ENCODE measurements at regions not wholly inside any gene's neighbourhood (a gene's known extent, or its start where the extent isn't known, plus 50 kb on each side); places are given as distances from the start of the nearest gene placed in this dataset.

DNA sequence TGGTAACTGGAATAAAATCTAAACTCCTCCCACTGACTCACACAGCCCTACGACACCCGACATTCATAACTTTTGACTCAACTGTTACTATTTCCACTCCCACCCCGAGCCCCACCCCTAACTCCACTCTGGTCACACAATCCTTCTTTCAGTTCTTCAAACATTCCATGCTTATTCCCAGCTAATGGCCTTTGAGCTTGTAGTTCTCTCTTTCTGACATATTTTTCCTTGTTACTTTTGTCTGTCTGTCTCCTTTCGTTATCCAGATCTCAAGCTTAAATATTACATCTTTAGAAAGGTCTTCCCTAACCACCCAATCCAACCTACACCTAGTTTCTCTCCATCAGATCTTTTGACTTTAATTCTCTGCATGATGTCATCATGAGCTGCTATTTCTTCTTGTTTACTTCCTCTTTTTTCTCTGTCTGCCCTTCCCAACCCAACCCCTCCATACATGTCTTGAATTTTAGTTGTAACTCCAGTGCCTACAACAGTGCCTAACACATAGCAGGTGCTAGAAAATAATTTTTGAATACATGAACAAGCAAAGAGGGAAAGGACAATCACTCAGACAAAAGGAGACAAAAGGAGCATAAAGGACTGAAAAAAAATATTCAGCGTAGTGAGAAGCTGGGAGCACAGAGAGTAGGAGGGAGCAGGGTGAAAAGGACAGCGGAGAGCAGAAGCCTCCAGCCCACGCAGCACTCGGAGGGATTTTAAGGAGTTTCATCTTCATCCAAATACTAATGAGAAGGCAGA, 65.2 kb upstream of the SMIM36 start:
- Histone ChIP-seq H3K4me3 (peak overlapping the region; percentile 38; the same call in 1 of the 2 replicates), H3K27ac (peak overlapping the region; percentile 87), H3K4me2 (peak overlapping the region; percentile 72), H4K20me1 (no peaks in the 10 kb centered on the region), H3K4me1 (peaks cover 18% of the 10 kb centered on the region), H3K9me3 (no peaks in the 10 kb centered on the region; the same call in 1 of the 2 replicates), H3K27me3 (no peaks in the 10 kb centered on the region), H3K36me3 (no peaks in the 10 kb centered on the region), H3K9ac (peak overlapping the region; percentile 63; the same call in 1 of the 2 replicates)
- TF ChIP-seq Cebpa-rat (IDR thresholded peaks at IDR 0.05) = no peak

DNA sequence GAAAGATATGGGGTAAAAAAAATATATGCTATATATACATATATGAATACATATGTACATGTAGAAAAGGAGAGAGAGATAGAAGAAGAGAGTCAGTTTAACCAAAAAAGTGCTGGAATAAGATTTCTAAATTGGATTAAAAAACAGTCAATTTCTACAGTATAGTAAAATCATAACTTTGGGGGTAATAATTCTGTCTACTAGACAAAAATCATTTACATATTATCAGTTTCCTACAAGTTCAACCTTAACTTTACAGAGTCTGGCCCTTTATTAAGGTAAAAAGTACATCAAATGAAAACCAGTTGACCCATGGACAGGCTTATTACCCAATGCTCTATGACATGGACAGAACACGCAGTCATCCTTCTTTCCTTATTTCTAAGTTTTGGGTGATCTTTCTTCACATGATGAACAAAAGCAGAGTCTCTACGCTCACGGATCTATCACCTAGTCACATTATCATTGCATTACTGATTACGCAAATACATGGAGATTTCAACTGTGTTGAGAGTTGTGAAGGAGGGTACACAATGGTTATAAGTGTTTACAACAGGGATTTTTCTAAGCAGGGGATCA, 63.9 kb upstream of the SMIM36 start:
- H3K9me3 ChIP-seq = no peaks in the 10 kb centered on the region; the same call in 1 of the 2 replicates
- H3K4me1 ChIP-seq = peaks cover 18% of the 10 kb centered on the region
- H3K4me3 ChIP-seq = no peak overlapping the region
- no peak overlapping the region for H3K27ac ChIP-seq
- no peaks in the 10 kb centered on the region for H4K20me1 ChIP-seq
- no peaks in the 10 kb centered on the region for H3K36me3 ChIP-seq
- H3K4me2 ChIP-seq = no peak overlapping the region
- no peak overlapping the region for H3K9ac ChIP-seq
- TF ChIP-seq Cebpa-rat (IDR thresholded peaks at IDR 0.05) = no peak
- no peaks in the 10 kb centered on the region for H3K27me3 ChIP-seq

DNA sequence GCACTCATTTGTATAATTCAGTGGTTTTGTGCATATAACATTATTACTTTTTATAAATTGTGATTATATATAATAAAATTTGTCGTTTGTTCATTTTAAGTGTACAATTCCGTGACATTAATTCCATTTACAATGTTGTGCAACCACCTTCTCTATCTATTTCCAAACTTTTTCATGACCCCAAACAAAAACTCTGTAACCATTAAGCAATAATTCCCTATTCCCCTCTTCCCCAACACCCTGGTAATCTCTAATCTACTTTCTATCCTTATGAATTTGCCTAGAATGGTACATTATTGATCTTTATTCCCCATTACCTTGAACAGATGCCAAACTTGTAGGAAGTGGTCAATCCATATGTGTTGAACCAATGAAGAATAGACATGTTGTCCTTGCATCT, 61.3 kb upstream of the SMIM36 start:
- Histone ChIP-seq H3K9ac (no peak overlapping the region), H3K4me2 (no peak overlapping the region)

DNA sequence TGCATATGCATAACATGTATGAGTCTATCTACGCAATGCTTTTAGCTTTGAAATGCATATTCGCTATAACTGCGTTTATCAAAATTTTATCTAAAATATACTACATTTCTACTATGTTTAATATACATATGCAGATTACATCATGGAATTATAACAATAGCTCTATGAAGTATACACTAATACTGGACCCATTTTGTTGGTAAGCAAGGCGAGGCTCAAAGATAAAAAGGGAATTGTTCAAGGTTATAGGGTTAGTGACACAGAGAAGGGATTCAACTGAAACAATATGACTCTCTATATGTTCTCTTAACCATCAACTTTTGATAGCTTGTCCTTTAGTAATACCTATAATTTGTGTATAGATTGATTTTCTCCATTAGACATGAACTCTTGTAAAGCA, 60.9 kb upstream of the SMIM36 start:
- Histone ChIP-seq H3K9ac (no peak overlapping the region), H3K27me3 (no peaks in the 10 kb centered on the region), H4K20me1 (no peaks in the 10 kb centered on the region), H3K4me1 (peaks cover 10% of the 10 kb centered on the region), H3K36me3 (no peaks in the 10 kb centered on the region), H3K9me3 (no peaks in the 10 kb centered on the region), H3K4me2 (no peak overlapping the region), H3K27ac (no peak overlapping the region), H3K4me3 (no peak overlapping the region)
- TF ChIP-seq Cebpa-rat (IDR thresholded peaks at IDR 0.05) = no peak

More for the DNA sequence above, 61.3 kb upstream of the SMIM36 start:
- no peaks in the 10 kb centered on the region for H4K20me1 ChIP-seq
- TF ChIP-seq Cebpa-rat (IDR thresholded peaks at IDR 0.05) = no peak
- no peak overlapping the region for H3K27ac ChIP-seq
- no peaks in the 10 kb centered on the region for H3K9me3 ChIP-seq
- peaks cover 14% of the 10 kb centered on the region for H3K4me1 ChIP-seq
- H3K27me3 ChIP-seq = no peaks in the 10 kb centered on the region
- H3K4me3 ChIP-seq = no peak overlapping the region
- H3K36me3 ChIP-seq = no peaks in the 10 kb centered on the region

DNA sequence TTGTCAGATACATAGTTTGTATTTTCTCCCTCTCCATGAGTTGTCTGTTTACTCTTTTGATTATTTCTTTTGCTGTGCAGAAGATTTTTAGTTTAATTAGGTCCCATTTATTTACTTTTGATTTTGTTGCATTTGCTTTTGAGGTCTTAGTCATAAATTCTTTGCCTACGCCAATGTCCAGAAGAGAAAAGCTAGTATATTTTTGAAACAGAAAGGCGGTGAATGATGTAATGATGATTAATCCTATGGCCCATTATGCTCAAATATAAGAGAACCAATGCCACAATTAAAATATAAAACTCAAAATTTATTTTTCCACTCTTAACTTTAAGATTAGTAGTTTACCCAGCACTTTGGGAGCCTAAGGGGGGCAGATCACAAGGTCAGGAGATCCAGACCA, 59.8 kb upstream of the SMIM36 start:
- Histone ChIP-seq H3K9ac (no peak overlapping the region), H3K4me1 (no peaks in the 10 kb centered on the region), H3K4me2 (no peak overlapping the region), H4K20me1 (no peaks in the 10 kb centered on the region), H3K27me3 (no peaks in the 10 kb centered on the region), H3K9me3 (no peaks in the 10 kb centered on the region), H3K4me3 (no peak overlapping the region), H3K36me3 (no peaks in the 10 kb centered on the region), H3K27ac (no peak overlapping the region)
- no peak for TF ChIP-seq Cebpa-rat (IDR thresholded peaks at IDR 0.05)

DNA sequence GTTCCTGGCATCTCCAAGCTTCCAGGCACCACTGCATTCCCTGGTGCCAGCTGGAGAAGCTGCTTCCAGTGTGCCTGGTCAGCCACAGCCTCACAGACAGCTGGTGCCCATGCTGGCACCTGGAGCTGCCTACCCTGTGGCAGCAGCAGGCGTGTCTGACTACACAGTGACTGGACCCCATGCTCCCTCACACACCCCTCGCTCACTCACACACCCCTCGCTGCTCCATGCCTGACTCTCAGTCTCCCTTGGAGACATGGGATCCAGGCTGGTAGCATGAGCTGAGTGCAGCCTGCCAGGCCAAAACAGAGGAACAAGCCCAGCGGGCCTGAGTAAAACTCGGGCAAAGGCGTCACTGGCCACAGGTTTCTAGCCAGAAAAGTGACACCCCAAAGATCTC, 59.1 kb upstream of the SMIM36 start:
- H3K27me3 ChIP-seq = no peaks in the 10 kb centered on the region
- no peaks in the 10 kb centered on the region for H3K4me1 ChIP-seq
- H3K9me3 ChIP-seq = no peaks in the 10 kb centered on the region
- H3K27ac ChIP-seq = no peak overlapping the region
- H4K20me1 ChIP-seq = no peaks in the 10 kb centered on the region
- no peak for TF ChIP-seq Cebpa-rat (IDR thresholded peaks at IDR 0.05)
- H3K36me3 ChIP-seq = no peaks in the 10 kb centered on the region
- H3K4me2 ChIP-seq = no peak overlapping the region
- no peak overlapping the region for H3K4me3 ChIP-seq
- H3K9ac ChIP-seq = no peak overlapping the region

DNA sequence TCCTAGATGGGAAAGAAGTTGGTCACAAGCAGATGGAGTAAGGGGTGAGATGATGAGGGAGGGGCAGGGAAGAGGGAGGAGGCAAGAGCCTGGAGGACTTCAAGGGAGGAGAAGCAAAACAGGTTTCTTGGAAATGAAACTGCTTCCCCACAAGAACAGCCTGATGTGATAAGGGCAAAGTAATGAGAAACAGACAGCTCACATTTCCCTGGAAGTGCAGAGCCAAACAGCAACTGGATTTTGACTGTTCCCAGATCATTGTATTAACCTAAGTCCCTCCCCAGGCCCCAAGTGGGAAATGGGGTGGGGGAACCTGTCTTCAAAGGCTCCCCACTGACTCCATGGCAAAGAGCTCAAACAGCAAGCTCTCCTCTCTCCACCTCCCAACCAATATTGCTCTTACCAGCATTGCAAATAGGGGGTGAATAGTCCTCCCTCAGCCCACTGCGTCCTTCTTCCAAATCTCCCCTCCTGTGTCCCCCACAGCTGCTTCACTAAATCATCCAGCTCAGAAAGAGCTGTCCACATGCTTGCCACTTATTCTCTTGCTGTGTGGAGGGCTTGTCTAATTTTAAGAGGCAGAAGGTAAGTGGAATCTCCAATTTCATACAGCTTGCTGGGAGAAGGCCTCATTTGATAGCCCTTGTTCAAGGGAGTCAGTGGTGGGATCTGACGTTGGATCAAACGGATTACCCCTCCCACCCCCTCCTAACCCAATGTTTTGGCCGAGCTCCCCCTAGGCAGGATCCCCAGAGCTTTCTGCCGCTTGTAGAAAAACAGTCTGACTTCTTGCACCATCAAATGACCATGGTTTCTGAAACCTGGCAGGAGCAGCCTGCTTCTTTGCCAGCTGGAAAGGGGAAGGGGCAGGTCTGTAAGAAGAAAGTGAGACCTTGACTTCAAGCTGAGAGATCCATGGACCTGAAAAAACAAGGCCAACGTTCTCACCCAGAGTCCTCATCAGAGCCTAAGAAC, 56.3 kb upstream of the SMIM36 start:
- H3K4me2 ChIP-seq = no peak overlapping the region
- no peak overlapping the region for H3K27ac ChIP-seq
- H4K20me1 ChIP-seq = no peaks in the 10 kb centered on the region

DNA sequence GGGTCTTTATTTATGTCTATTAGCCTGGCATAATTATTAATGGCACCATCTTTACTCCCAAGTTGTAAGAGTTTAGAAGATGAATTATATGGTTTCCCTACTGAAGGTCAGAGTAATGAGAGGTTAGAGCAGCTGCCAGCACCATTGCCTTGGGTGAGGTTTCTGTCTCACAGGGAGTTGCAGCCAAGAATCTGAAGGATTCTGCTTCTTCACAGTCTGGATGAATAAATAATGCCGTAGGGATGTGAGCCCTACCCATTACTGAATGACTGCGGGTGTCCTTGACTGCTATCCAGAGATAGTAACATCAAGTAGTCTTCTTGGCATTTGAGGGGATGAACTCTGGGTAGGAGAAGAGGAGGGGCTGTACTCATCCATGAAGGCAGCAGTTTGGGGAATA, 52.8 kb upstream of the SMIM36 start:
- Histone ChIP-seq H3K27me3 (no peaks in the 10 kb centered on the region), H3K9ac (no peak overlapping the region), H3K4me3 (no peak overlapping the region), H3K9me3 (no peaks in the 10 kb centered on the region; the same call in 1 of the 2 replicates), H3K4me1 (no peaks in the 10 kb centered on the region), H4K20me1 (no peaks in the 10 kb centered on the region), H3K36me3 (no peaks in the 10 kb centered on the region), H3K4me2 (no peak overlapping the region), H3K27ac (no peak overlapping the region)
- no peak for TF ChIP-seq Cebpa-rat (IDR thresholded peaks at IDR 0.05)

More for the DNA sequence above, 56.3 kb upstream of the SMIM36 start:
- H3K9ac ChIP-seq = no peak overlapping the region
- no peaks in the 10 kb centered on the region for H3K27me3 ChIP-seq
- no peak for TF ChIP-seq Cebpa-rat (IDR thresholded peaks at IDR 0.05)
- H3K9me3 ChIP-seq = no peaks in the 10 kb centered on the region
- H3K4me1 ChIP-seq = no peaks in the 10 kb centered on the region
- no peak overlapping the region for H3K4me3 ChIP-seq
- no peaks in the 10 kb centered on the region for H3K36me3 ChIP-seq

DNA sequence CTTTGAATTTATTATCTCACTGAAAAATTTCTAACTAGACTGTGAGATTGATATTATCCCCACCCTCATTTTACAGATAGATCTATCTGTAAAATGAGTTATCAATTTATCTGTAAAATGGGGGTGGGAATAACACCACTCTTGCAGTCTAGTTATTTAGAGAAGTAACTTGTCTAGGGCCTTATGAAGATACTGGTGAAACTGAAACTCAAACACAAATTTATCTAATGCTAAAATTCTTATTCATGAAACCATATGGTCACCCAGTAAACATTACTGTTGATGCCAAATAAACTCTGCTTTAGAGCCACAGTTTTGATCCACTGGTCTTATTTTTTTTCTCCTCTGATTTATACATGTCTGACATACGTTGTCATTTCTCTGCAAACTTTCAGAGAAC, 52.1 kb upstream of the SMIM36 start:
- no peak for TF ChIP-seq Cebpa-rat (IDR thresholded peaks at IDR 0.05)

More for the DNA sequence above, 52.1 kb upstream of the SMIM36 start:
- Histone ChIP-seq H3K4me2 (no peak overlapping the region), H3K4me1 (no peaks in the 10 kb centered on the region), H3K9me3 (no peaks in the 10 kb centered on the region; the same call in 1 of the 2 replicates), H3K36me3 (no peaks in the 10 kb centered on the region), H3K9ac (no peak overlapping the region), H3K27me3 (no peaks in the 10 kb centered on the region), H3K27ac (no peak overlapping the region), H4K20me1 (no peaks in the 10 kb centered on the region), H3K4me3 (no peak overlapping the region)

Measured in BLaER1 (cell line).